Activated T-cell treated with anti-CD3 and anti-CD28 coated beads, Interleukin-2, amount 50 U/mL, for 4 hours (primary cell): ENCODE measurements at regions not wholly inside any gene's neighbourhood (a gene's known extent, or its start where the extent isn't known, plus 50 kb on each side); places are given as distances from the start of the nearest gene placed in this dataset.

ENCODE experiments used
- ATAC-seq, 2 donors: fragments of 200-7000 bp; cut with Tn5 transposase; one replicate each; pipeline ENCODE4 v1.10.0; 2021
- DNase-seq: peaks from one replicate; pipeline ENCODE4 v3.0.0-alpha.2; 2020
- H3K27me3 Mint-ChIP-seq: one replicate; pipeline ENCODE4 v1.8.0; 2021; ENCODE audit warnings: low read depth, mixed read lengths
- H3K36me3 Mint-ChIP-seq: one replicate; pipeline ENCODE4 v1.8.0; 2022; ENCODE audit warnings: mixed read lengths; ENCODE audit not compliant: insufficient read depth
- H3K4me1 Mint-ChIP-seq: one replicate; pipeline ENCODE4 v1.8.0; 2021; ENCODE audit warnings: low read depth, mixed read lengths
- H3K4me3 Mint-ChIP-seq: one replicate; pipeline ENCODE4 v1.8.0; 2021; ENCODE audit warnings: mild to moderate bottlenecking, moderate library complexity, mixed read lengths
- H3K9me3 Mint-ChIP-seq: one replicate; pipeline ENCODE4 v1.8.0; 2021; ENCODE audit warnings: mixed read lengths

DNA sequence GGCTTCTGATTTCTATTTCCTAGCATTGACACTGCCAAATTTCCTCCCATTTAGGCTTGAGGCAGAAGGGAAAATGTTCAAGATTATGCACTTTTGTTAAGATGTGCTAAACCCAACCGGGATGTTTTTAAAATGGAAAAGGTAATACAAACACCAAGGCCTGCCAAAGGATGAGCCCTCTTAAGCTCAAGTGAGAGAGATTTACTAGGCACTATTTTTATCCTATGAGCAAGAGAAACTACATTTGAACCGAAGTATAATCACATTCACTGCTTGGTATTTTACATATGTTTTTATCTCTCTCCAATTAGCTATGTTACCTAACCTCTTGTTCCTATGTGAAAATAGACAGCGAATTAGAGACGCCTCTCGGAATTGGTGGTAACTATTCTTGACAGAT lies 295.8 kb downstream of the GABRB3 start:
- Mint-ChIP-seq H3K27me3 (no peaks in the 10 kb centered on the region), H3K4me1 (no peaks in the 10 kb centered on the region), H3K4me3 (no peak overlapping the region), H3K9me3 (peaks cover 17% of the 10 kb centered on the region), H3K36me3 (no peaks in the 10 kb centered on the region)
- DNase-seq = no peak
- ATAC-seq = no peak

GRCh38 chr15:26475554-26475953 lies 297.3 kb downstream of the GABRB3 start:
- no peaks in the 10 kb centered on the region for H3K36me3 Mint-ChIP-seq
- H3K27me3 Mint-ChIP-seq = no peaks in the 10 kb centered on the region
- ATAC-seq (no peak), DNase-seq (no peak)
- H3K4me1 Mint-ChIP-seq = no peaks in the 10 kb centered on the region
- no peak overlapping the region for H3K4me3 Mint-ChIP-seq
- H3K9me3 Mint-ChIP-seq = peaks cover 23% of the 10 kb centered on the region

- H3K27me3 Mint-ChIP-seq = no peaks in the 10 kb centered on the region
- ATAC-seq = no peak
- no peaks in the 10 kb centered on the region for H3K36me3 Mint-ChIP-seq
- H3K4me3 Mint-ChIP-seq = no peak overlapping the region
- H3K4me1 Mint-ChIP-seq = no peaks in the 10 kb centered on the region
- peaks cover 34% of the 10 kb centered on the region for H3K9me3 Mint-ChIP-seq
- DNase-seq = no peak
Measured at GRCh38 chr15:26472661-26473060, 300.2 kb downstream of the GABRB3 start.

DNA sequence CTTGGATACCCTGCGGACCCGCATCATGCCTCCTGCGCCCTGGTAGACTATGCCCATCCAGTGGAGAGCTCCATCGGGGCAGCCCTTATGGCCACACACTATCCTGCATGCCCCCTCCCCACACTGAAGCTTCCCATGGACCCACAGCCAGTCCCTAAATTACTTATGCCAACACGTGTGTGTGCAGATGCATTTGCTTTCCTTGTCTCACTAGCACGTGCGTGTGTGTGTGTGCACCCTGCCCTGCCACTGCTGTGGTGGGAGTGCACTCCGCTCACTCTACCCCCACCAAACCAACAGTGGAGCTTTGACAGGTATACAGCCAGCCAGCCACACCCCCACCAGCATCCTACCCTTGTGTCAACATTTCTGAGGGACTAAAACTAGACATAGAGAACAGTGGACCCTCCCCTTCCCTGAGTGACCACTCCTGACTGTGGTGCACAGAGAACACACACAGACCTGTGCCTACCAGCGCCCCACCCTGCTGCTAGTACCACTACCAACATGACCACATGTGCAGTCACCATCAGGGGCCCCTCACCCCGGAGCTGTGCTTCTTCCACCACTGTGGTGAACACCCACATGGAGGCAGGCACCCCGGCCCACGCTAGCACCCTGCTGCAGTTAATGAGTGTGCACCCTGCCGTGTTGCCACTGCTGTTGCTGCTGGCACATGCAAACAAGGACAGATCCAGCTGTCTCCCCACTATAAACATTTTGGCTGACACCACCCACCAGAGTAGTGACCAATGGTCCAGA lies 310.8 kb downstream of the GABRB3 start:
- ATAC-seq (no peak), DNase-seq (no peak)
- H3K9me3 Mint-ChIP-seq = peaks cover 22% of the 10 kb centered on the region
- no peaks in the 10 kb centered on the region for H3K36me3 Mint-ChIP-seq
- no peaks in the 10 kb centered on the region for H3K4me1 Mint-ChIP-seq
- no peak overlapping the region for H3K4me3 Mint-ChIP-seq
- H3K27me3 Mint-ChIP-seq = no peaks in the 10 kb centered on the region

DNA sequence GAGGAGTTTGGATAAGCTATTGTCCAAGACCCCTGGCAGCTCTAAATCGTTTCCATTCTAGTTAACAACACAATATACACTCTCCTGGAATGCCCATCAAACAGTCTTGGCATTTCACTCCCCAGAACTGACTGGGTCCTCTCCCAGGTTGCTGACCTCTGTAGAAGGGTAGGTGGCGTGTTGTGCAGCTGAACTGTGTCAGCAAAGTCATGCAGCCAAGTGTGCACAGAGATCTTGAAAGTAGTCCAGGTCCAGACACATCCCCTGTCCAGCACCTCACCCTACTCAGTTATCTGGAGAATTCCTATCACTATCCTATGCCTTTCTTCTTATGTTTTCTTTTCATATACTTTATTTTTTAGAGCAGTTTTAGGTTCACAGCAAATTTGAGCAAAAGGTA lies 312.7 kb downstream of the GABRB3 start:
- no peak for DNase-seq
- Mint-ChIP-seq H3K4me3 (no peak overlapping the region), H3K9me3 (peaks cover 26% of the 10 kb centered on the region), H3K4me1 (no peaks in the 10 kb centered on the region), H3K27me3 (no peaks in the 10 kb centered on the region), H3K36me3 (no peaks in the 10 kb centered on the region)
- ATAC-seq = no peak

- no peaks in the 10 kb centered on the region for H3K4me1 Mint-ChIP-seq
- H3K9me3 Mint-ChIP-seq = peaks cover 21% of the 10 kb centered on the region
- ATAC-seq = no peak
- DNase-seq = no peak
- H3K4me3 Mint-ChIP-seq = no peak overlapping the region
- no peaks in the 10 kb centered on the region for H3K27me3 Mint-ChIP-seq
- H3K36me3 Mint-ChIP-seq = no peaks in the 10 kb centered on the region
Measured at GRCh38 chr15:26455828-26456227, 317.0 kb downstream of the GABRB3 start.

- no peak for DNase-seq
- ATAC-seq = no peak
- H3K9me3 Mint-ChIP-seq = peaks cover 20% of the 10 kb centered on the region
- no peaks in the 10 kb centered on the region for H3K36me3 Mint-ChIP-seq
- H3K4me3 Mint-ChIP-seq = no peak overlapping the region
- no peaks in the 10 kb centered on the region for H3K27me3 Mint-ChIP-seq
- no peaks in the 10 kb centered on the region for H3K4me1 Mint-ChIP-seq
Measured at GRCh38 chr15:26453914-26454313, 319.0 kb downstream of the GABRB3 start.

- H3K9me3 Mint-ChIP-seq = peaks cover 6% of the 10 kb centered on the region
- DNase-seq (no peak), ATAC-seq (no peak)
- H3K4me3 Mint-ChIP-seq = no peak overlapping the region
- H3K4me1 Mint-ChIP-seq = no peaks in the 10 kb centered on the region
- H3K36me3 Mint-ChIP-seq = no peaks in the 10 kb centered on the region
- no peaks in the 10 kb centered on the region for H3K27me3 Mint-ChIP-seq
Measured at GRCh38 chr15:26451995-26452394, 320.9 kb downstream of the GABRB3 start.

GRCh38 chr15:26449291-26449690 lies 323.6 kb downstream of the GABRB3 start:
- DNase-seq (no peak), ATAC-seq (no peak)
- Mint-ChIP-seq H3K4me3 (no peak overlapping the region), H3K27me3 (no peaks in the 10 kb centered on the region), H3K9me3 (peaks cover 2% of the 10 kb centered on the region), H3K4me1 (no peaks in the 10 kb centered on the region), H3K36me3 (no peaks in the 10 kb centered on the region)

DNA sequence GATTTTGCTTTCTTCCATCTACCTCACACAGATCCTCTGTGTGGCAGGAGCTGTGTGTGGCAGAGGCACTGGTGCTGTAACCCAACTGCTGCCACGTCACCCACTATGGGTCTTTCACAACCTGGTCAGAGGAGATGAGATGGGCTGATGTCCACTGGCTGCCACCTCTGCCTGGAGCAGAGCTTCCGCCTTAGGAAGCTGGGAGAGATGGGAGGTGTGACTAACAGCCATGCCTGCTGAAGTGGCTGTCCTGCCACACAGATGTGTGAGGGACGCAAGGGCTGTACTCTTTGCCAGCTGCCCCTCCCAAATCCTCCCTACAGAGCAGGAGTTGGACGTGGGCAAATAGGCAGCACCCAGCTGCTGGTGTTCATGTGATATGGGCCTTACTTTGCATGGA lies 329.5 kb downstream of the GABRB3 start:
- no peaks in the 10 kb centered on the region for H3K27me3 Mint-ChIP-seq
- no peaks in the 10 kb centered on the region for H3K4me1 Mint-ChIP-seq
- no peak overlapping the region for H3K4me3 Mint-ChIP-seq
- DNase-seq = no peak
- no peak for ATAC-seq
- peaks cover 19% of the 10 kb centered on the region for H3K9me3 Mint-ChIP-seq
- no peaks in the 10 kb centered on the region for H3K36me3 Mint-ChIP-seq

DNA sequence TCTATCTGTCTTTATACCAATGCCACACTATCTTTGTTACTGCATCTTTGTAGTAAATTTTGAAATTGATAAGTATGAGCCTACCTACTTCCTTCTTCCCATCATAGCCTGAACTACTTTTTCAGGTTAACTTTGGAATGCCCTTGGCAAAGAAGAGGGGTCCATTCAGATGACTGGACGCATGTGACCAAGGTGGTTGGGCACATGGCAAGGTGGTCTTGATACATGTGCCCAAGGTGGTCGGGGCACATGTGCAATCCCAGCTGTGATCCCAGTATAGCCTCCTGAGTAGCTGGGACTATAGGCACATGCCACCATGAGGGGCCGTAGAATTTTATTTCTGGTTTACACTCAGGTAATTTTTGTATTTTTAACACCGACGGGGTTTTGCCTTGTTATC lies 330.2 kb downstream of the GABRB3 start:
- no peaks in the 10 kb centered on the region for H3K36me3 Mint-ChIP-seq
- H3K9me3 Mint-ChIP-seq = peaks cover 19% of the 10 kb centered on the region
- no peak overlapping the region for H3K4me3 Mint-ChIP-seq
- no peak for ATAC-seq
- H3K4me1 Mint-ChIP-seq = no peaks in the 10 kb centered on the region
- DNase-seq = no peak
- no peaks in the 10 kb centered on the region for H3K27me3 Mint-ChIP-seq

- no peaks in the 10 kb centered on the region for H3K36me3 Mint-ChIP-seq
- DNase-seq (no peak), ATAC-seq (no peak)
- no peaks in the 10 kb centered on the region for H3K27me3 Mint-ChIP-seq
- no peaks in the 10 kb centered on the region for H3K4me1 Mint-ChIP-seq
- no peak overlapping the region for H3K4me3 Mint-ChIP-seq
- peaks cover 22% of the 10 kb centered on the region for H3K9me3 Mint-ChIP-seq
Measured at GRCh38 chr15:26439681-26440080, 333.2 kb downstream of the GABRB3 start.

DNA sequence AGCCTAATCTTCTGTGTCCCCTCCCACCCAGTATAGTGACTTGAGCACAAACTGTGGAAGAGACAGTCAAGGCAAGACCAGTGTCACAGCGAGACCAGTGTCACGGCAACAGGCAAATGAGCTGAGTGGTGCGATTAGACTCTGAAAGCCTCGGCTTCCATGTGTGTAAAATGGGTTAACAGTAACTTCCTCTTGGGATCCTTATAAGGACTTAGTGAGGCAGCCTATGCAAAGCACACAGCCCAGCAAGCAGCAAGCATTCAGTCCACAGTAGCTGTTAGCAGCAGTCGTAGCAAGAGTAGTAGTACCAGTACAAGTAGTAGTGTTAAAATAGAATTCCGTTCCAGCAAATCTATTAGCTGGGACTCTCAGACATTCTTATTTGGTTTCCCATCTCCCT lies 334.1 kb downstream of the GABRB3 start:
- H3K9me3 Mint-ChIP-seq = peaks cover 22% of the 10 kb centered on the region
- H3K27me3 Mint-ChIP-seq = no peaks in the 10 kb centered on the region
- H3K4me1 Mint-ChIP-seq = no peaks in the 10 kb centered on the region
- no peaks in the 10 kb centered on the region for H3K36me3 Mint-ChIP-seq
- no peak overlapping the region for H3K4me3 Mint-ChIP-seq
- no peak for ATAC-seq
- DNase-seq = no peak

- no peak overlapping the region for H3K4me3 Mint-ChIP-seq
Measured at GRCh38 chr15:26438316-26438715, 334.6 kb downstream of the GABRB3 start.

DNA sequence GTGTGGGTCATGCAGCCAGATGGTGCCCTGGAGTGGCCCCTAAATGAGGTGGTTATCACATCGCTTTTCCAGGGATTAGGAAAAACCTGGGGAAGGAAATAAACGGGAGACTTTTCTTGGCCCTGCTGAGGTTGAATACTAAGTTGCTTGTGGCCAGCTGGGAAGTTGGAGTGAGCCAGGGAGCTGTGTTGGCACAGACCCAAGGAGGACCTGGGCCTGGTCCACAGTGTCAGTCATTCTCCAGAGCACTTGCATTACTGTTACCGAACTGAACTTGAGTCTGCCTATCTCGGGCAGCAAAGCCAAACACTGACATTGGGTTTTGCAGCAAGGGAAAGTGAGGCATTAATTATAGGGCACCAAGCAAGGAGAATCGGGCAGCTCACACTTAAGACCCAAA lies 339.0 kb downstream of the GABRB3 start:
- H3K4me1 Mint-ChIP-seq = no peaks in the 10 kb centered on the region
- no peaks in the 10 kb centered on the region for H3K27me3 Mint-ChIP-seq
- no peak overlapping the region for H3K4me3 Mint-ChIP-seq
- DNase-seq (no peak), ATAC-seq (no peak)
- H3K9me3 Mint-ChIP-seq = peaks cover 3% of the 10 kb centered on the region
- H3K36me3 Mint-ChIP-seq = no peaks in the 10 kb centered on the region

More at GRCh38 chr15:26438316-26438715, 334.6 kb downstream of the GABRB3 start:
- Mint-ChIP-seq H3K36me3 (no peaks in the 10 kb centered on the region), H3K27me3 (no peaks in the 10 kb centered on the region), H3K4me1 (no peaks in the 10 kb centered on the region), H3K9me3 (peaks cover 22% of the 10 kb centered on the region)
- ATAC-seq (no peak), DNase-seq (no peak)
